ENCODE measurements at regions not wholly inside any gene's neighbourhood (a gene's known extent, or its start where the extent isn't known, plus 50 kb on each side); places are given as distances from the start of the nearest gene placed in this dataset.

GRCh38 chr16:35516551-35516950, 2057.1 kb downstream of the TP53TG3F start:
- no peak for DNase-seq

GRCh38 chr16:35516971-35517370, 2057.6 kb downstream of the TP53TG3F start:
- no peak for DNase-seq

GRCh38 chr16:35523991-35524390, 2064.6 kb downstream of the TP53TG3F start:
- DNase-seq = no peak

- no peak for DNase-seq
Observed at GRCh38 chr16:35525979-35526590, 2066.7 kb downstream of the TP53TG3F start.

GRCh38 chr16:35532576-35532975, 2073.2 kb downstream of the TP53TG3F start:
- no peak for DNase-seq

- DNase-seq = no peak
Observed at GRCh38 chr16:35533683-35534082, 2074.3 kb downstream of the TP53TG3F start.

- DNase-seq = no peak
Observed at GRCh38 chr16:35543486-35543885, 2084.1 kb downstream of the TP53TG3F start.

GRCh38 chr16:35552763-35553162, 2093.4 kb downstream of the TP53TG3F start:
- no peak for DNase-seq

GRCh38 chr16:35557731-35558130, 2098.3 kb downstream of the TP53TG3F start:
- no peak for DNase-seq

- DNase-seq = no peak
Observed at GRCh38 chr16:35559911-35560636, 2100.7 kb downstream of the TP53TG3F start.

GRCh38 chr16:35560637-35560984, 2101.2 kb downstream of the TP53TG3F start:
- DNase-seq = no peak

GRCh38 chr16:35561346-35561745, 2101.9 kb downstream of the TP53TG3F start:
- no peak for DNase-seq

GRCh38 chr16:35562471-35562870, 2103.1 kb downstream of the TP53TG3F start:
- DNase-seq = no peak

- DNase-seq = no peak
Observed at GRCh38 chr16:35562919-35563318, 2103.5 kb downstream of the TP53TG3F start.

- DNase-seq = no peak
Observed at GRCh38 chr16:35564148-35564547, 2104.7 kb downstream of the TP53TG3F start.

GRCh38 chr16:35564889-35565288, 2105.5 kb downstream of the TP53TG3F start:
- DNase-seq = no peak

- DNase-seq = no peak
Observed at GRCh38 chr16:35565626-35566025, 2106.2 kb downstream of the TP53TG3F start.

- DNase-seq = no peak
Observed at GRCh38 chr16:35569413-35569812, 2110.0 kb downstream of the TP53TG3F start.

GRCh38 chr16:35570946-35571345, 2111.5 kb downstream of the TP53TG3F start:
- DNase-seq = no peak

GRCh38 chr16:35572186-35572585, 2112.8 kb downstream of the TP53TG3F start:
- DNase-seq = no peak

- DNase-seq = no peak
Observed at GRCh38 chr16:35573407-35573806, 2114.0 kb downstream of the TP53TG3F start.

GRCh38 chr16:35574011-35574410, 2114.6 kb downstream of the TP53TG3F start:
- DNase-seq = no peak

- DNase-seq = no peak
Observed at GRCh38 chr16:35574454-35575431, 2115.3 kb downstream of the TP53TG3F start.

GRCh38 chr16:35575432-35575821, 2116.0 kb downstream of the TP53TG3F start:
- DNase-seq = no peak

All from eye (tissue), 1 donor.